HepG2 (cell line): ENCODE measurements at regions not wholly inside any gene's neighbourhood (a gene's known extent, or its start where the extent isn't known, plus 50 kb on each side); places are given as distances from the start of the nearest gene placed in this dataset.

Source experiments
- ATAC-seq: fragments of 200-7000 bp; cut with Tn5 transposase; 3 replicates; pipeline ENCODE4 v1.9.1; 2020; ENCODE audit warnings: mild to moderate bottlenecking, moderate library complexity
- BruUV-seq: library from RNA; stranded (reverse); fragments of 400-500 nt; replicated peaks from 2 replicates; lab custom pipeline; 2021; lab: Mats Ljungman, UMichigan
- CTCF ChIA-PET: fragments of 300-600 bp; formaldehyde crosslinking; extraction: SDS; loops from one replicate; lab custom pipeline; 2021; ENCODE audit warnings: low total read pairs, inconsistent platforms, low intra/inter-chr PET ratio; lab: Yijun Ruan, JAX
- POLR2A ChIA-PET: fragments of 350-600 bp; sonication (Branson Sonifier 250); formaldehyde crosslinking; loops from one replicate; lab custom pipeline; 2020; ENCODE audit warnings: antibody characterized with exemption, inconsistent platforms; lab: Yijun Ruan, JAX
- DNase-seq: peaks from one replicate; pipeline ENCODE4 v3.0.0-alpha.2; 2015; ENCODE audit warnings: low spot score
- FAIRE-seq: peaks from 3 replicates; lab custom pipeline; 2011; peaks lifted over from hg19 to GRCh38; lab: Jason Lieb, UNC
- H2AFZ ChIP-seq: one replicate; pipeline ENCODE4 v1.6.1; 2011; ENCODE audit warnings: low read length, inconsistent platforms
- H3K27ac ChIP-seq: fragments of 300-600 bp; 3 replicates; pipeline ENCODE4 v1.8.0; 2011; ENCODE audit warnings: mixed run types, mild to moderate bottlenecking, mixed read lengths, low read length, inconsistent platforms; ENCODE audit not compliant: insufficient read depth; ENCODE audit errors: extremely low read length
- H3K27me3 ChIP-seq, 2 experiments: fragments of 200-600 bp in 1 of 2; 2 replicates in 1 of 2; 3 replicates in 1 of 2; pipeline versions ENCODE4 v1.6.0 to v1.8.0; 2011; ENCODE audit warnings: low read length in 2 of 2, mild to moderate bottlenecking in 2 of 2, moderate library complexity in 2 of 2, inconsistent platforms in 1 of 2; ENCODE audit not compliant: insufficient read depth in 2 of 2, control insufficient read depth in 1 of 2
- H3K36me3 ChIP-seq, 2 experiments: fragments of 200-600 bp in 1 of 2; replicated peaks in 1 of 2; 2 replicates in 1 of 2; 3 replicates in 1 of 2; pipeline versions ENCODE4 v1.5.1 to v1.8.0; 2011; ENCODE audit warnings: low read length in 2 of 2, inconsistent platforms in 1 of 2; ENCODE audit not compliant: insufficient read depth in 2 of 2, control insufficient read depth in 1 of 2
- H3K4me1 ChIP-seq: 2 replicates; pipeline ENCODE4 v1.5.1; 2012; ENCODE audit warnings: low read length, inconsistent platforms; ENCODE audit not compliant: insufficient read depth
- H3K4me2 ChIP-seq: 2 replicates; pipeline ENCODE4 v1.6.0; 2011; ENCODE audit warnings: low read depth, low read length, inconsistent platforms
- H3K4me3 ChIP-seq, 3 experiments: fragments of 200-600 bp in 1 of 3; sonication (generic), shearing (Covaris generic) in 1 of 3; replicated peaks in 1 of 3; 2 replicates each; pipeline ENCODE4 v1.5.1; 2011 to 2016; ENCODE audit warnings: low read length in 3 of 3, inconsistent platforms in 2 of 3, low read depth in 2 of 3, mild to moderate bottlenecking in 2 of 3, control low read depth in 1 of 3, mixed read lengths in 1 of 3; ENCODE audit not compliant: insufficient read depth in 1 of 3
- H3K79me2 ChIP-seq: one replicate; pipeline ENCODE4 v1.6.1; 2011; ENCODE audit warnings: low read length, inconsistent platforms; ENCODE audit not compliant: insufficient read depth
- H3K9ac ChIP-seq: 2 replicates; pipeline ENCODE4 v1.6.0; 2011; ENCODE audit warnings: mild to moderate bottlenecking, low read depth, low read length, inconsistent platforms; ENCODE audit not compliant: insufficient read depth
- H3K9me3 ChIP-seq: 2 replicates; pipeline ENCODE4 v1.5.1; 2012; ENCODE audit warnings: mild to moderate bottlenecking, low read length
- H4K20me1 ChIP-seq: 2 replicates; pipeline ENCODE4 v1.6.0; 2011; ENCODE audit warnings: inconsistent platforms, mild to moderate bottlenecking, low read length, moderate library complexity; ENCODE audit not compliant: insufficient read depth
- BORCS8-MEF2B ChIP-seq: sonication (generic); formaldehyde crosslinking; IDR thresholded peaks from 2 replicates; pipeline ENCODE4 v1.8.0; 2022; ENCODE audit warnings: mild to moderate bottlenecking, missing genetic modification reagents
- CC2D1A ChIP-seq: sonication (generic); formaldehyde crosslinking; IDR thresholded peaks from 2 replicates; pipeline ENCODE4 v1.8.1; 2023; ENCODE audit warnings: mild to moderate bottlenecking, missing genetic modification reagents
- ERF ChIP-seq: IDR thresholded peaks from 2 replicates; pipeline ENCODE4 v1.6.1; 2018; ENCODE audit warnings: missing biosample characterization, missing genetic modification reagents
- ETV6 ChIP-seq: sonication (generic); formaldehyde crosslinking; conservative IDR thresholded peaks from 2 replicates; pipeline ENCODE4 v1.4.0; 2020; ENCODE audit warnings: missing genetic modification reagents
- FOXO1 ChIP-seq: sonication (generic); formaldehyde crosslinking; IDR thresholded peaks from 2 replicates; pipeline ENCODE4 v1.4.0; 2020; ENCODE audit warnings: missing genetic modification reagents
- HOXA3 ChIP-seq: sonication (generic); formaldehyde crosslinking; IDR thresholded peaks from 2 replicates; pipeline ENCODE4 v1.5.0; 2020; ENCODE audit warnings: missing genetic modification reagents
- IRF9 ChIP-seq: sonication (generic); formaldehyde crosslinking; IDR thresholded peaks from 2 replicates; pipeline ENCODE4 v1.8.0; 2022; ENCODE audit warnings: missing genetic modification reagents, mild to moderate bottlenecking, borderline replicate concordance
- NFATC3 ChIP-seq: sonication (generic); formaldehyde crosslinking; IDR thresholded peaks from 2 replicates; pipeline ENCODE4 v1.5.1; 2020; ENCODE audit warnings: mild to moderate bottlenecking, missing genetic modification reagents
- PBX3 ChIP-seq: sonication (generic); formaldehyde crosslinking; IDR thresholded peaks from 2 replicates; pipeline ENCODE4 v1.8.1; 2023; ENCODE audit warnings: missing genetic modification reagents, inconsistent platforms, borderline replicate concordance
- SP1 ChIP-seq, 2 experiments: fragments of 450-650 bp in 1 of 2; sonication (generic) in 1 of 2; formaldehyde crosslinking in 1 of 2; IDR thresholded peaks; 2 replicates each; pipeline versions ENCODE4 v1.4.0 to v1.6.1; 2016 to 2020; ENCODE audit warnings: missing genetic modification reagents in 1 of 2
- ZBTB8A ChIP-seq: sonication (generic); formaldehyde crosslinking; IDR thresholded peaks from 2 replicates; pipeline ENCODE4 v1.4.0; 2020; ENCODE audit warnings: mild to moderate bottlenecking, low read depth, missing genetic modification reagents, borderline replicate concordance
- ZEB1 ChIP-seq: IDR thresholded peaks from 2 replicates; pipeline ENCODE4 v1.6.1; 2012; ENCODE audit warnings: mild to moderate bottlenecking, low read depth, inconsistent platforms; ENCODE audit not compliant: insufficient replicate concordance
- ZNF383 ChIP-seq: sonication (generic); formaldehyde crosslinking; IDR thresholded peaks from 2 replicates; pipeline ENCODE4 v1.4.0; 2020; ENCODE audit warnings: missing genetic modification reagents, mild to moderate bottlenecking, borderline replicate concordance
- ZNF451 ChIP-seq: sonication (generic); formaldehyde crosslinking; IDR thresholded peaks from 2 replicates; pipeline ENCODE4 v1.5.0; 2020; ENCODE audit warnings: mild to moderate bottlenecking, missing genetic modification reagents
- ZNF550 ChIP-seq: sonication (generic); formaldehyde crosslinking; IDR thresholded peaks from 2 replicates; pipeline ENCODE4 v1.4.0; 2020; ENCODE audit warnings: mild to moderate bottlenecking, missing genetic modification reagents, borderline replicate concordance
- ZXDC ChIP-seq: sonication (generic); formaldehyde crosslinking; IDR thresholded peaks from 2 replicates; pipeline ENCODE4 v1.5.0; 2020; ENCODE audit warnings: mild to moderate bottlenecking, missing genetic modification reagents
- WGBS: methylation state at CpG from one replicate; pipeline ENCODE4 v1.1.6; 2017; ENCODE audit warnings: low lambda C conversion rate; 5-methylcytosine and 5-hydroxymethylcytosine counted together
- in situ Hi-C: cut with HindIII; loops from 2 replicates; pipeline ENCODE4 v1.10.0; 2017; ENCODE audit warnings: low pct_unique_long_range_greater_than_20kb; ENCODE audit not compliant: extremely low pct_ligation_motif_present
- intact Hi-C: fragments of 100-400 bp; cut with micrococcal nuclease; formaldehyde crosslinking; loops from one replicate; pipeline ENCODE4 v1.10.0; 2022; ENCODE audit not compliant: unreplicated experiment

GRCh38 chr4:155099231-155099630, 109.2 kb upstream of the NPY2R start:
- WGBS, result 57% methylated on average over 1 of the region's 1 CpG
- BruUV-seq, result no TSS peak
- H3K9me3 ChIP-seq, result no peaks in the 10 kb centered on the region
- H3K4me3 ChIP-seq, result no peak overlapping the region
- H3K27me3 ChIP-seq, result no peaks in the 10 kb centered on the region
- in situ Hi-C loops (no loop called here), intact Hi-C loops (no loop called here)
- no peak for FAIRE-seq
- no peaks in the 10 kb centered on the region for H3K79me2 ChIP-seq
- H3K4me2 ChIP-seq, result no peak overlapping the region
- ChIA-PET CTCF (no interaction called here), POLR2A (no interaction called here)
- H3K27ac ChIP-seq, result no peak overlapping the region
- no peak overlapping the region for H2AFZ ChIP-seq
- no peaks in the 10 kb centered on the region for H3K36me3 ChIP-seq
- H3K4me1 ChIP-seq, result no peaks in the 10 kb centered on the region
- no peak for DNase-seq
- ATAC-seq, result no peak
- no peaks in the 10 kb centered on the region for H4K20me1 ChIP-seq
- no peak overlapping the region for H3K9ac ChIP-seq
- no peak for TF ChIP-seq CC2D1A (CRISPR knock-in tag)
- TF ChIP-seq ZNF451 (CRISPR knock-in tag), result no peak
- no peak for TF ChIP-seq SP1 (IDR thresholded peaks at IDR 0.05)
- TF ChIP-seq SP1 (CRISPR knock-in tag; IDR thresholded peaks at IDR 0.05), result no peak
- TF ChIP-seq ERF (CRISPR knock-in tag), result no peak
- TF ChIP-seq ZXDC (CRISPR knock-in tag), result no peak
- TF ChIP-seq IRF9 (CRISPR knock-in tag), result no peak
- TF ChIP-seq ZNF550 (CRISPR knock-in tag), result no peak
- TF ChIP-seq NFATC3, result no peak
- no peak for TF ChIP-seq HOXA3 (CRISPR knock-in tag)
- TF ChIP-seq FOXO1, result no peak
- TF ChIP-seq ZNF383 (CRISPR knock-in tag), result no peak
- no peak for TF ChIP-seq ZBTB8A (CRISPR knock-in tag)
- no peak for TF ChIP-seq BORCS8-MEF2B (CRISPR knock-in tag)
- no peak for TF ChIP-seq ETV6 (CRISPR knock-in tag)
- no peak for TF ChIP-seq ZEB1
- TF ChIP-seq PBX3, result no peak
